Panc1 (cell line): ENCODE measurements at regions not wholly inside any gene's neighbourhood (a gene's known extent, or its start where the extent isn't known, plus 50 kb on each side); places are given as distances from the start of the nearest gene placed in this dataset.

ENCODE experiments used
- ATAC-seq: fragments of 200-7000 bp; cut with Tn5 transposase; 2 replicates; pipeline ENCODE4 v1.9.1; 2020; ENCODE audit warnings: mild to moderate bottlenecking, moderate library complexity
- BruUV-seq: library from RNA; stranded (reverse); fragments of 400-500 nt; replicated peaks from 2 replicates; lab custom pipeline; 2021; lab: Mats Ljungman, UMichigan
- CTCF ChIA-PET: fragments of 300-600 bp; sonication (Branson Sonifier 250); formaldehyde crosslinking; loops from one replicate; lab custom pipeline; 2022; ENCODE audit warnings: antibody characterized with exemption; lab: Charles Lee
- POLR2A ChIA-PET: fragments of 300-600 bp; sonication (Branson Sonifier 250); formaldehyde crosslinking; loops from one replicate; lab custom pipeline; 2022; ENCODE audit warnings: antibody characterized with exemption; lab: Charles Lee
- DNase-seq: peaks from one replicate; pipeline ENCODE4 v3.0.0-alpha.2; 2010; ENCODE audit warnings: low read depth, low spot score
- H3K27ac ChIP-seq: 2 replicates; pipeline ENCODE4 v1.5.1; 2011; ENCODE audit warnings: mild to moderate bottlenecking, low read length, inconsistent platforms
- H3K27me3 ChIP-seq: fragments of 200-500 bp; sonication (Bioruptor generic); 2 replicates; pipeline ENCODE4 v1.6.0; 2014; ENCODE audit warnings: low read length, inconsistent platforms; ENCODE audit not compliant: control insufficient read depth, insufficient read depth
- H3K36me3 ChIP-seq: fragments of 200-500 bp; sonication (Bioruptor generic); 2 replicates; pipeline ENCODE4 v1.5.1; 2014; ENCODE audit warnings: inconsistent platforms, mild to moderate bottlenecking, low read length, moderate library complexity; ENCODE audit not compliant: control insufficient read depth, insufficient read depth
- H3K4me1 ChIP-seq: 2 replicates; pipeline ENCODE4 v1.5.1; 2011; ENCODE audit warnings: inconsistent platforms, mild to moderate bottlenecking, low read length, moderate library complexity; ENCODE audit not compliant: control insufficient read depth, insufficient read depth
- H3K4me3 ChIP-seq, 2 experiments: 2 replicates each; pipeline ENCODE4 v1.5.1; 2011 to 2012; ENCODE audit warnings: low read depth in 2 of 2, low read length in 2 of 2, mild to moderate bottlenecking in 2 of 2, inconsistent platforms in 1 of 2, moderate library complexity in 1 of 2
- H3K9me3 ChIP-seq: fragments of 200-500 bp; sonication (Bioruptor generic); 2 replicates; pipeline ENCODE4 v1.5.1; 2014; ENCODE audit warnings: low read depth, mild to moderate bottlenecking, inconsistent platforms, low read length, moderate library complexity; ENCODE audit not compliant: control insufficient read depth, insufficient read depth
- POLR2AphosphoS5 ChIP-seq: IDR thresholded peaks from 2 replicates; pipeline ENCODE4 v1.6.1; 2012; ENCODE audit warnings: mild to moderate bottlenecking, low read depth, low read length, moderate library complexity
- SIN3A ChIP-seq: IDR thresholded peaks from 2 replicates; pipeline ENCODE4 v1.6.1; 2012; ENCODE audit warnings: low read depth, mild to moderate bottlenecking, low read length, moderate library complexity, borderline replicate concordance; ENCODE audit not compliant: insufficient read depth
- TCF7L2 ChIP-seq: IDR thresholded peaks from 2 replicates; pipeline ENCODE4 v1.6.1; 2011; ENCODE audit warnings: mild to moderate bottlenecking, low read depth, low read length, inconsistent platforms
- in situ Hi-C: cut with HindIII; loops from 2 replicates; pipeline ENCODE4 v1.10.0; 2016; ENCODE audit warnings: low sequenced_read_pairs, low pct_unique_long_range_greater_than_20kb
- intact Hi-C: fragments of 100-400 bp; cut with micrococcal nuclease; formaldehyde crosslinking; loops from one replicate; pipeline ENCODE4 v1.10.0; 2022; ENCODE audit not compliant: unreplicated experiment
- TF ChIP-seq, protein P1 (sequence below): fragments of 450-650 bp; IDR thresholded peaks from 2 replicates; pipeline ENCODE4 v1.5.1; 2017; ENCODE audit warnings: mild to moderate bottlenecking
- TF ChIP-seq, protein P2 (sequence below), 2 experiments: IDR thresholded peaks; 2 replicates each; pipeline ENCODE4 v1.6.1; 2011 to 2012; ENCODE audit warnings: low read depth in 2 of 2, control low read depth in 1 of 2, low read length in 1 of 2, mild to moderate bottlenecking in 1 of 2, moderate library complexity in 1 of 2; ENCODE audit not compliant: insufficient read depth in 1 of 2

DNA sequence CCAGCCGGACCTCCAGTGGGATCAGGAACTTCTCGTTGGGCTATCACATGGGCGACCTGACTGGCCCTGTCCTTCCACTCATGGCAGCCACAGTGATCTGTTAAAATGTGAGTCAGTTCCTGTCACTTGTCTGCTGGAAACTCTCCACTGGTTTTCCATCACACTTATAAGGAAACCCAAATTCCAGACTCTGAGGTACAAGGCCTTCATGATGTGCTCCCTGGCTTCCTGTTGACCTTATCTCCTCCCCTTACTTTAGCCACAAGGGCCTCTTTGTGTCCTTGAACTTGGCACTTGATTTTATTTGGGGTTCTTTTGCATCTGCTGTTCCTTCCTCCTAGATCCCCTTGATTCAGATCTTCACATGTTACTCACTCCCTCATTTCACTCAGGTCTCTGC is 96.8 kb downstream of the TENT5C start:
- H3K4me3 ChIP-seq = no peak overlapping the region
- no TSS peak for BruUV-seq
- intact Hi-C loops = no loop called here
- no peaks in the 10 kb centered on the region for H3K36me3 ChIP-seq
- DNase-seq (no peak), ATAC-seq (no peak)
- no peak overlapping the region for H3K27ac ChIP-seq
- CTCF ChIA-PET = no interaction called here
- H3K4me1 ChIP-seq = no peaks in the 10 kb centered on the region
- TF ChIP-seq TCF7L2 (no peak), POLR2AphosphoS5 (no peak), SIN3A (no peak)
- TF ChIP-seq, protein P1, sequence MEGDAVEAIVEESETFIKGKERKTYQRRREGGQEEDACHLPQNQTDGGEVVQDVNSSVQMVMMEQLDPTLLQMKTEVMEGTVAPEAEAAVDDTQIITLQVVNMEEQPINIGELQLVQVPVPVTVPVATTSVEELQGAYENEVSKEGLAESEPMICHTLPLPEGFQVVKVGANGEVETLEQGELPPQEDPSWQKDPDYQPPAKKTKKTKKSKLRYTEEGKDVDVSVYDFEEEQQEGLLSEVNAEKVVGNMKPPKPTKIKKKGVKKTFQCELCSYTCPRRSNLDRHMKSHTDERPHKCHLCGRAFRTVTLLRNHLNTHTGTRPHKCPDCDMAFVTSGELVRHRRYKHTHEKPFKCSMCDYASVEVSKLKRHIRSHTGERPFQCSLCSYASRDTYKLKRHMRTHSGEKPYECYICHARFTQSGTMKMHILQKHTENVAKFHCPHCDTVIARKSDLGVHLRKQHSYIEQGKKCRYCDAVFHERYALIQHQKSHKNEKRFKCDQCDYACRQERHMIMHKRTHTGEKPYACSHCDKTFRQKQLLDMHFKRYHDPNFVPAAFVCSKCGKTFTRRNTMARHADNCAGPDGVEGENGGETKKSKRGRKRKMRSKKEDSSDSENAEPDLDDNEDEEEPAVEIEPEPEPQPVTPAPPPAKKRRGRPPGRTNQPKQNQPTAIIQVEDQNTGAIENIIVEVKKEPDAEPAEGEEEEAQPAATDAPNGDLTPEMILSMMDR = no peak
- TF ChIP-seq, protein P2, sequence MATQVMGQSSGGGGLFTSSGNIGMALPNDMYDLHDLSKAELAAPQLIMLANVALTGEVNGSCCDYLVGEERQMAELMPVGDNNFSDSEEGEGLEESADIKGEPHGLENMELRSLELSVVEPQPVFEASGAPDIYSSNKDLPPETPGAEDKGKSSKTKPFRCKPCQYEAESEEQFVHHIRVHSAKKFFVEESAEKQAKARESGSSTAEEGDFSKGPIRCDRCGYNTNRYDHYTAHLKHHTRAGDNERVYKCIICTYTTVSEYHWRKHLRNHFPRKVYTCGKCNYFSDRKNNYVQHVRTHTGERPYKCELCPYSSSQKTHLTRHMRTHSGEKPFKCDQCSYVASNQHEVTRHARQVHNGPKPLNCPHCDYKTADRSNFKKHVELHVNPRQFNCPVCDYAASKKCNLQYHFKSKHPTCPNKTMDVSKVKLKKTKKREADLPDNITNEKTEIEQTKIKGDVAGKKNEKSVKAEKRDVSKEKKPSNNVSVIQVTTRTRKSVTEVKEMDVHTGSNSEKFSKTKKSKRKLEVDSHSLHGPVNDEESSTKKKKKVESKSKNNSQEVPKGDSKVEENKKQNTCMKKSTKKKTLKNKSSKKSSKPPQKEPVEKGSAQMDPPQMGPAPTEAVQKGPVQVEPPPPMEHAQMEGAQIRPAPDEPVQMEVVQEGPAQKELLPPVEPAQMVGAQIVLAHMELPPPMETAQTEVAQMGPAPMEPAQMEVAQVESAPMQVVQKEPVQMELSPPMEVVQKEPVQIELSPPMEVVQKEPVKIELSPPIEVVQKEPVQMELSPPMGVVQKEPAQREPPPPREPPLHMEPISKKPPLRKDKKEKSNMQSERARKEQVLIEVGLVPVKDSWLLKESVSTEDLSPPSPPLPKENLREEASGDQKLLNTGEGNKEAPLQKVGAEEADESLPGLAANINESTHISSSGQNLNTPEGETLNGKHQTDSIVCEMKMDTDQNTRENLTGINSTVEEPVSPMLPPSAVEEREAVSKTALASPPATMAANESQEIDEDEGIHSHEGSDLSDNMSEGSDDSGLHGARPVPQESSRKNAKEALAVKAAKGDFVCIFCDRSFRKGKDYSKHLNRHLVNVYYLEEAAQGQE (IDR thresholded peaks at IDR 0.05; ENCODE audit: insufficient read depth in 1 of 2, low read depth in 2 of 2, low read length in 1 of 2) = no peak
- H3K27me3 ChIP-seq = no peaks in the 10 kb centered on the region
- in situ Hi-C loops = no loop called here
- POLR2A ChIA-PET = no interaction called here
- no peaks in the 10 kb centered on the region for H3K9me3 ChIP-seq

DNA sequence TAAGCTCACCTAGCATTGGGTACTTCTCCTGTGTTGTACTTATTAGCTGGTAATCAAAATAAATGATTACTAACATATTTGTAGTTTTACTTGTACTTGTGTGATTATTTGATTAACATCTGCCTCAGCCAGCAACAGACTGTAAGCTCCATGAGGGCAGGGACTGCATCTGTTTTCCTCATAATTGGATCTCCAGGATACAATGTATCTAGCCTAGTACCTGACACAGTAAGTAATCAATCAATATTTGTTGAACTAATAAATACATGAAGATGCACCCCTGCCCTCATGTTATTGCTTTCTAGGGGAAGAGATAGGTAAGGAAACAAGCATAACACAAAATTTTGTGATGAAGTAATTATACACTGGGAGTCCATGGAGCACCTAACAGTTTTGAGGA is 101.5 kb downstream of the TENT5C start:
- Histone ChIP-seq H3K27ac (no peak overlapping the region), H3K4me1 (no peaks in the 10 kb centered on the region), H3K4me3 (no peak overlapping the region), H3K9me3 (no peaks in the 10 kb centered on the region), H3K36me3 (no peaks in the 10 kb centered on the region), H3K27me3 (no peaks in the 10 kb centered on the region)
- no peak for DNase-seq
- ChIA-PET POLR2A (no interaction called here), CTCF (no interaction called here)
- TF ChIP-seq, protein P1 = no peak
- TF ChIP-seq SIN3A = no peak
- TF ChIP-seq POLR2AphosphoS5 = no peak
- TF ChIP-seq, protein P2 (IDR thresholded peaks at IDR 0.05; ENCODE audit: insufficient read depth in 1 of 2, low read depth in 2 of 2, low read length in 1 of 2) = no peak
- TF ChIP-seq TCF7L2 = no peak
- intact Hi-C loops = no loop called here
- ATAC-seq = no peak
- in situ Hi-C loops = no loop called here
- no TSS peak for BruUV-seq
